Ureter (tissue), 1 donor: ENCODE measurements at regions not wholly inside any gene's neighbourhood (a gene's known extent, or its start where the extent isn't known, plus 50 kb on each side); places are given as distances from the start of the nearest gene placed in this dataset.
"Not testable (repeated sequence)": the region's sequence is repeated elsewhere in the genome, so short reads cannot be mapped to it uniquely, and the experiment has no call there.

Experiments
- DNase-seq: peaks from one replicate; pipeline ENCODE4 v3.0.0-alpha.2; 2020; ENCODE audit warnings: low spot score
- donor health status: DM: yes; HTN: yes; CAD: no.

GRCh38 chr22:49394116-49394785 is 433.4 kb downstream of the BRD1 start:
- peak; percentile 29 for DNase-seq

- DNase-seq = peak; percentile 9
These were observed 434.1 kb downstream of the BRD1 start for GRCh38 chr22:49393526-49393925.

GRCh38 chr22:49392841-49393510 is 434.7 kb downstream of the BRD1 start:
- DNase-seq = peak; percentile 15

GRCh38 chr22:49392247-49392646 is 435.4 kb downstream of the BRD1 start:
- DNase-seq = peak; percentile 2

GRCh38 chr22:49391436-49391835 is 436.2 kb downstream of the BRD1 start:
- DNase-seq = peak; percentile 1

GRCh38 chr22:49390954-49391353 is 436.7 kb downstream of the BRD1 start:
- no peak for DNase-seq

GRCh38 chr22:49383909-49384308 is 443.8 kb downstream of the BRD1 start:
- DNase-seq = not testable (repeated sequence)

GRCh38 chr22:49382451-49382735 is 445.3 kb downstream of the BRD1 start:
- DNase-seq = peak; percentile 26

- DNase-seq = peak; percentile 34
These were observed 445.9 kb downstream of the BRD1 start for GRCh38 chr22:49381595-49382450.

GRCh38 chr22:49380828-49381114 is 446.9 kb downstream of the BRD1 start:
- peak; percentile 9 for DNase-seq

- peak; percentile 12 for DNase-seq
These were observed 447.4 kb downstream of the BRD1 start for GRCh38 chr22:49380095-49380827.

- peak; percentile 13 for DNase-seq
These were observed 450.4 kb downstream of the BRD1 start for GRCh38 chr22:49377306-49377705.

- peak; percentile 30 for DNase-seq
These were observed 453.9 kb downstream of the BRD1 start for GRCh38 chr22:49373801-49374226.

GRCh38 chr22:49373289-49373666 is 454.4 kb downstream of the BRD1 start:
- no peak for DNase-seq

- peak; percentile 31 for DNase-seq
These were observed 455.0 kb downstream of the BRD1 start for GRCh38 chr22:49372530-49373288.

- peak; percentile 30 for DNase-seq
These were observed 455.6 kb downstream of the BRD1 start for GRCh38 chr22:49372111-49372529.

GRCh38 chr22:49371325-49372110 is 456.2 kb downstream of the BRD1 start:
- peak; percentile 28 for DNase-seq

GRCh38 chr22:49370627-49371301 is 456.9 kb downstream of the BRD1 start:
- peak; percentile 25 for DNase-seq

GRCh38 chr22:49369726-49370626 is 457.7 kb downstream of the BRD1 start:
- DNase-seq = peak; percentile 34
